Head of caudate nucleus (tissue), 42 donors: ENCODE measurements at regions not wholly inside any gene's neighbourhood (a gene's known extent, or its start where the extent isn't known, plus 50 kb on each side); places are given as distances from the start of the nearest gene placed in this dataset.
"Not testable (repeated sequence)": the region's sequence is repeated elsewhere in the genome, so short reads cannot be mapped to it uniquely, and the experiment has no call there.

Experiments used
- DNase-seq, 42 donors: peaks; one replicate each; pipeline versions ENCODE4 v3.0.0 to v3.0.0-alpha.2; 2020 to 2021; ENCODE audit warnings: mixed read lengths in 7 of 42
- intact Hi-C: fragments of 100-400 bp; cut with DNase I; formaldehyde crosslinking; loops from one replicate; pipeline ENCODE4 v1.15.0; 2022

DNA sequence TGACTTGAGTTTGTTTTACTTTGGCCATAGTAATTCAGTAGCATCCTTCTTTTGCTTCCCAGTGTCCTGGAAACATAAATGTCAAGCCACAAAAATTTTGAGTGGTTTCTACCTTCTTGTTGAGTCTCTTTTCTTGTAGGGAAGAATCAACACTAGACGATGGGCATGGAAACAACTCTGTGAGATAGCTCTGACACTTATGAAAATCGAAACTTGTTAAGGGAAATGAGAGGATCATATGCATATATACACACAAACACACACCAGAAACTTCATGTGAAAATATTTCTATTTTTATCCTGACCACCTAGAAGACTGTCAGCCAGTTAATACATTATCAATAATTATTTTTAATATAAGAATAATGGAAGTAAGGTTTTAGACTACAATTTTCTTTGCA is 1247.3 kb upstream of the FLRT2 start:
- intact Hi-C loops = no loop called here
- no peak for DNase-seq

DNA sequence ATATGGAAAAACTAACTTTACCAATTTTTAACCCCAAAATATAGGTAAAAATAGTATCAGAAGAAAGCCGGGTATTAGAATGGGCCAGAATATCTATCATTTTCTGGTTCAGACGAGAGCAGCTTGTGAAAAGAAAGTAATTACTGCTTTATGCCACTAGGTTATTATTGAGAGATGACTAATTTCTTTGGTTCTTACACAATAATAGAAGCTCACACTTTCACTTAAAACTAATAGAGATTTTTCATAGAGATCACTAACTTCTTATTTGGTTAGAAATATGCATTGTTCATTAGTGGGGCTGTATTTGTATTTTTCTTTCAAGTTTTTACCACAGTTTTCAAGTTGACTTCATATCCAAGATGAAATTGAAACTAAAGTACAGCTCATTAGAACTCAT is 1241.2 kb upstream of the FLRT2 start:
- no peak for DNase-seq
- intact Hi-C loops = no loop called here

DNA sequence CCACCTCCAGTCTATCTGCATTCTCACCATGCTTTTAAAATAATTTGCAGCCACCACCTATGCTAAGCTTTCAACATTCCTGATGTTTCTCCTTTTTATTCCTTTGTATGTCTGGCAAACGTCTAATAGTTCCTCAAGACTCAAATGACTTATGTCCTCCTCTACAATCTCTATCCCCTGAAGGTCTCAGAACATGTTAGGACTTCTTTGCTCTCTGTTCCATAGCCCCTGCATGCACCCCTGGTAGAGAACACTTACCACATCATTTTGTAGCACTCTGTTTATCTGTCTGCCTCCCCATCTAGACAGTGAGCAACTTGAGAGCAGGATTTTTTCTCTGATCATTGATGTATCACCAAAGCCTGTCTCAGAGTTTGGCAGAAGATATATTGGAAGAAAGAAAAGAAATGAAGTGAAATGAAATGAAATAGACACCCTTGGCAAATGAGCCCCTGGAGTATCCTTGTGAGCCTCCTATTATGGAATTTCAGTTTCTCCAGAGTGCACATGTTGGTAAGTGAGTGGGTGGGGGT is 1231.2 kb upstream of the FLRT2 start:
- intact Hi-C loops = no loop called here
- no peak for DNase-seq

DNA sequence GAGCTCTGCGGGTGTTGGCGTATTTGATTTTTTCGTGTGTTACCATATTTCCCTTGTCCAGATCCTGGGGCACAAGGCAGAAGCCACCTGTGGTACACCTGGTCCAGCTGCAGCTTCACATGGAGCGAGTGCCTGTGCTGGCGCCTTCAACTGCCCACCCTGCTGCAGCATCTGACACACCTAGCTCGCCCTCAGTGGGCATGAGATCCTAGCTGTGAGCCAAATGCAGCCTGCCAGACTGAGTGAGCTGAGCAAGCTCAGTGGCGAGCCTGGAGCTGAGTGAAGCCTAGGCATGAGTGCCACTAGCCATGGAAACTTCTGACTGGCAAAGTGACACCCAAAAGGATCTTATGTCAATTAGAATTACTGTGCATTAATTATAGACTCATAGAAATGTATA is 1226.8 kb upstream of the FLRT2 start:
- no peak for DNase-seq
- intact Hi-C loops = no loop called here

DNA sequence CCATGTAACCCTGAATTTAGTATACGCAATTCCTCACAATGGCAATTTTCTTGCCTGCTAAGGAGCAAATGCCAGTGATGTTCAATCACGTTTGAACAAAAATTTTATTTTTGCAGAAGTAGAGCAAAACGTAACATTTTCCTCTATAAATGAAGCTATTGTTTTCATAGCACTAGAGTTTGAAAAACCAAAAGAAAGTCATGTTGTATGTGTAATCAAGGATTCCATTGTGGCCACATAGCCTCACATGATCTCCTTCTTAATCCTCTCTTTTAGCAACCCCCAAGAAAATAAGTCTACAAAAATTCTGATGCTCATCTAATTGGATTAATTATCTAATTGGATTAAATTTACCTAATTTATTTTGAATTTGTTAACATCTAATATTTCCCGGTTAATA is 1217.4 kb upstream of the FLRT2 start:
- DNase-seq = no peak
- intact Hi-C loops = no loop called here

DNA sequence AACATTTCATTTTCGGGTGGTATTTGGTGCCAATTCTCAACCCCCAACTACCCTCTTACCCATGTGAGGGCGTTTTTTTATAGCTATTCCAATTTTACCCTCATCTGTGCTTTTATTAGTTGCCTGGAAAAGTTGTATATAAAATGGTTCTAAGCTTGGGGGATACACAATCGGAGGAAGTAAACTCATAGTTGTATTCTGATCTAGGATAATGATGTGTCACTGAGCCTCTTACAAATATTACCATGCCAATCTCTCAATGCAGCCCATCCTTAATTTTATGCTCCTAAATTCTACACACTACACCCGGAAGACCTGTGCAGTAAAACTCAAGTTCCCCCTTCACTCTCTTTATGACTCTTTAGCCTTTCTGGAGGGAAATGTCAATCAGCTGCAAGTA is 1206.5 kb upstream of the FLRT2 start:
- DNase-seq = no peak
- intact Hi-C loops = no loop called here

DNA sequence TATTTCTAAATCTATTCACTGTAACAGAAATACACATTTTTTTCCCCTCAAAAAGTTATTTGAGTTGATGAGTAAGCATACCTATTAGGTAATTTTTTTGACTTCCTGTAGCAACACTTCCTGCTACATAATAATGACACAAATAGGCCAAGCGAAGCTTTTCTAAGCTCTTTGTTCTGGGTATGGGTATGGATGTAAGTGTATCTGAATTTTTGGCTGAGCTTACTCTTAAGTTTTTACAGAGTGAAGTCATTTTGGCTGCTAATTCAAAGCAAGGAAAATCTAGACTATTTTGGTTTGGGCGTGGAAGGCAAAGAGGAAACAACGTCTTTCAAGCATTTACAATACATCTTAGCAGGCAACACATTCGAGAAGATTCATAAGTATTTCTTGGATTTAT is 1206.0 kb upstream of the FLRT2 start:
- intact Hi-C loops = no loop called here
- no peak for DNase-seq

DNA sequence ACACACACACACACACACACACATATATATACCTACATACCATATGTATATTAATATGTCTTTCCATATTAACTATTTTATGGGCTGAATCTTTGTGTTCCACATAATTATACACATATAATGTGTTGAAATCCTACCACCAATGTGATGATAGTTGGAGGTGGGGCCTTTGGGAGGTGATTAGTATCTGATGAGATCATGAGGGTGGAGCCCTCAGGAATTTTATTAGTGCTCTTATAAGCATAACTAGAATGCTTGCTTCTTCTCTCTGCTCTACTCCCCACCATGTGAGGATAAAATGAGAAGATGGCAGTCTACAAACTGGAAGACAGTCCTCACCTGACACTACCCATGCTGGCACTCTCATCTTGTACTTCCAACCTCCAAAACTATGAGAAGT is 1193.5 kb upstream of the FLRT2 start:
- DNase-seq = no peak
- intact Hi-C loops = no loop called here

DNA sequence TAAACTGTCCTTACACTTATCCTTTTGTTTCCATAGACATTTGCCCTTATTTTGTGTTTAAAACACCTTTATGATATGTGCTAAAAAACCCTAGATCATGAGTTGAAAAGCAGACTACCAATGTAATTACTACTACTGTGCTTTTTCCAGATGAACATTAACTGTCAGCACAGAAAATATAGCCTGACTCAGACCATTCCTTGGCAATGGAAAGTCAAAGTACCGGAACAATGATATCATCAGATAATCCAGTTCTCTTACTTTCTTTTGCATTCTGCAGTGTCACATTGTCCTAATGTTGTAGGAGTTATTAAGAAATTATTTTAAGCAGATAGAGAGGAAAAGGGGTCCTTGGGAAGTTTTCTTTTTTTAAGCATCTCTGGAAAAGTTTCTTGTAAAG is 1189.0 kb upstream of the FLRT2 start:
- DNase-seq = no peak
- intact Hi-C loops = no loop called here

DNA sequence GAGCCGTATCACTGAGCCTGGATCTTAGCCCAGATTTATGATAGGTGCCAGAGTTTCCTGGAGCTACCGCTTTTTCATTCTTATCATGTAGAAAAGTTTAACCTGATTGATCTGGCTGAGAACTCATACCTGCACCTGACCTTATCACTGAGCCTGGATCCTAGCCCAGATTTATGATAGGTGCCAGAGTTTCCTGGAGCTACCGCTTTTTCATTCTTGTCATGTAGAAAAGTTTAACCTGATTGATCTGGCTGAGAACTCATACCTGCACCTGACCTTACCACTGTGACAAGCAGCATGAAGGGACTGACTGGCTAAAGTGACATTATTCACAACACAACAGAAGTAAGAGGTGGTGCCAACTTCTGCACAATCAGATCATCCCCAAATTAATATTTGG is 1188.1 kb upstream of the FLRT2 start:
- DNase-seq, intact Hi-C loops: not testable (repeated sequence)

DNA sequence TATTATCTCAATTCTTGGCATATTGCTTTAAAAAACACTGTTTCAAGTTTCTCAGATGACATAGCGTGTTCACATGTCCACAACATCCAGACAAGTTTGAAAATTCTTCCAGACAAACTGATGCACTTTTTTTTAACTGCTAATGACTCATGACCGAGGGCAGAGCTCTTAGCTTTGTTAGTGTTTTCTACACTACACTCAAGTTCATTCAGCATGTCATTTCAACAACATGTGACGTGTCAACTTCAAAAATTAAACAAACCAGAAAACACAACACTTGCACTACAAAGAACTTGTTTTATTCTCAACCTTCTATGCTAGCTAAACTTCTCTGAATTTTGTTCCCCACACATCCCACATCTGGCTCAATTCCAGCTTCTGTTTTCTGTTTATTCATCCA is 1186.3 kb upstream of the FLRT2 start:
- intact Hi-C loops = no loop called here

DNA sequence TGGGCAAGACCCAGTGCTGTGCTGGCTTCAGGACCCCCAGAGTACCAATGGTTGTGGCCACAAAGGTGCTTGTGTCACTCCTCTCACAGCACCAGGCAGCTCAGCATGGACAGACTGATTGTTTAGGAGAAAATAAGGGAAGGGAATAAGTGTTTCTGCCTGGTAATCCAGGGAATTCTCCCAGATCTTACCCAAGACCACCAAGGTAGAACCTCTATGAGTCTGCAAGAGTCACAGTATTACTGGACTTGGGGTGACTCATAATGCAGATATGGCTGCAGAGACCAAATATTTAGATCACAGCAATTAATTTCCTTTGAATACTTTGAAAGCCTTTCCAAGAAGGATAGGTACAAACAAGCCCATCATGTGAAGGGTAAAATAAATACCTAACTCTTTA is 1178.3 kb upstream of the FLRT2 start:
- intact Hi-C loops = no loop called here
- no peak for DNase-seq

More for the DNA sequence above, 1186.3 kb upstream of the FLRT2 start:
- no peak for DNase-seq

DNA sequence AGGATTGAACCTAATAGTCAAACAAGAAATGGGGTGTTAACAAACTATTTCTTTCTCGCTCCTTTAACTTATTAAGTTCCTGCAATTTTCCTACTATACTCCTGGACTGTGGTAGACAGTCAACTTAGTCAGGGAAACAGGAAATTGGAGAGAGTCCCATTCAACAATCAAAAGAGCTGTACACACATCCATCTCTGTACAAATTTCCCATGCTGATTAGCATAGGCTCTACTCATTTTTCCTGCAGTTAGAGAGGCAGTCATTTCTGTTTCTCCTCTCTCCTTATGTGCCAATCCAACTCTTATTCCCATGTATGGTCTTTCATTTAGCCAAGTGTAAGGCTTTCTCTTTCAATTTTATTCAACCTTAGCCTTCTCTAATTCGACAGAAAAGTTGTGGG is 1168.5 kb upstream of the FLRT2 start:
- intact Hi-C loops = no loop called here
- no peak for DNase-seq

DNA sequence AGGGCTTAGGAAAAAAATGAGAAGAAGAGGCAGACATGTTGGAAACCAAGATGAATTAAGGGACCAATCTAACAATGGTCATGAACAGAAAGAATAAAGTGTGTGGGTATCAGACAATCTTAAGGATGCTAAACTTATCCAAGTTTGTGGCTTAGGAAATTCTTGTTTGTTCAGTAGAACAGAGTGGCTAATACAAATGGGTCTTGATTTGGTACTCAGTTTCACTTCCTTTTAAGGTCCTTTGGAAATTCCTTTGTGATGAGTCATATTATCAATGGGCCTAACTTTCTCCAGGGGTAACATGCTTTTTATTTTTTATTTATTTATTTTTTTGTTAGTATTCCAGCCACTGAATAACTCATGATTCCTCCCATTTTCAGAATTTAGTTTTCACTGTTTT is 1154.7 kb upstream of the FLRT2 start:
- no peak for DNase-seq
- intact Hi-C loops = no loop called here

DNA sequence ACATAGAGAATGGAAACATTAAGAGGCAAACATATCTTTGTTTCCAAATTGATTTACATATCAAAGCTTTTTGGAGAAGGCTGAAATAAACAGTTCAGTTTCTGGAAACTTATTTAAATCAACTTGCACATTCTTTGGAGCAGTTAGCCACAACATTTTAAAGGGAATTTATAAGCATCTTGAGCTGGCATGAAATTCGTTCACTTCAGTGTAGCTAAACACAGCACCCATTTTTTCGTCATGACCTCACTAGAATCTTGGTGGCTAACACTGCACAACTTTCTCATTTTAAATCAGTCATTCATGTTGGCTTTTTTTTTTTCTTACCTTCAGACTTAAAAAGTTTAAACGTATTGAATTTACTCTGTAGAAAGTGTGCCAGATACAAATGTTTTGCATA is 1139.9 kb upstream of the FLRT2 start:
- DNase-seq = no peak
- intact Hi-C loops = no loop called here

DNA sequence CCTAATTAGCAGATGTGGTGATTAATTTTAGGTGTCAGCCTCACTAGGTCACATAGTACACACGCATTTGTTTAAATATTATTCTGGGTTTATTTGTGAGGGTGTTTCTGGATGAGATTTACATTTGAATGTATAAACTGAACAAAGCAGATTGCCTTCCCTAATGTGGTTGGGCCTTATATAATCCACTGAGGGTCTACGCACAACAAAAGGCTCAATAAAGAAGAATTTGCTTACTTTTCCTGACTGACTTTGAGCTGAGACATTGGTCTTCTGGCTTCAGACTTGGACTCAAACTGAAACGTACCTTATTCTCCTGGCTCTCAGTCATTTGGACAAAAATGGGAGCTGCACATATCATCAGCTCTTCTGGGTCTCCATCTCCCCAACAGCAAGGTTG is 1132.3 kb upstream of the FLRT2 start:
- no peak for DNase-seq
- intact Hi-C loops = no loop called here

DNA sequence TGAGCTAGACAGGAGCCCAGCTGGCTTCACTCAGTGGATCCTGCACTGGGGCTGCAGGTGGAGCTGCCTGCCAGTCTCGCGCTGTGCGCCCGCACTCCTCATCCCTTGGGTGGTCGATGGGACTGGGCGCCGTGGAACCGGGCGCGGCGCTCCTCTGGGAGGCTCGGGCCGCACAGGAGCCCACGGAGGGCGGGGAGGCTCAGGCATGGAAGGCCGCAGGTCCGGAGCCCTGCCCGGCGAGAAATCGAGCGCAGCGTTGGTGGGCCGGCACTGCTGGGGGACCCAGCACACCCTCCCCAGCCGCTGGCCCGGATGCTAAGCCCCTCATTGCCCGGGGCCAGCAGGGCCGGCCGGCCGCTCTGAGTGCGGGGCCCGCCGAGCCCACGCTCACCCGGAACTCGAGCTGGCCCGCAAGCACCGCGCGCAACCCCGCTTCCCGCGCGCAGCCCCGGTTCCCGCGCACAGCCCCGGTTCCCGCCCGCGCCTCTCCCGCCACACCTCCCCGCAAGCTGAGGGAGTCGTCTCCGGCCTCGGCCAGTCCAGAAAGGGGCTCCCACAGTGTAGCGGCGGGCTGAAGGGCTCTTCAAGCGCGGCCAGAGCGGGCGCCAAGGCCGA is 1130.5 kb upstream of the FLRT2 start:
- intact Hi-C loops = no loop called here
- DNase-seq = no peak

DNA sequence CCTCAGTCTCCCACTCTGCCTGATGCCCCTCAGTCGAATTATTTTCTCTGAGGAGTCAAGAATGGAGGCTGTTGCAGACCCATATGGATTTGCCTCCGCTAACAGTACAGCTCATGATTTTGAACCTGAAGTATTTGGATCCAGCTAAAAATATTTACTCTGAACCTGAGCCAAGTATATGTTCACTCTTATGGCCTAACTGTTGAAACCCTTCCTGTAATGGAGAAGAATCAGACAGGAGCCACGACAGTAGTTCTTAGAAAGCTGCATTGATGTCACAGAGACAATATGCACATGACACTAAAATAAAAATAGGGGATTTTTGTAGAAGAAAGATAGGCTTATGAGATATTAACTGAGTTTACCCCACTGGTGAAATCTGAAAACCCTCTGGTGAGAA is 1128.3 kb upstream of the FLRT2 start:
- no peak for DNase-seq
- intact Hi-C loops = no loop called here

DNA sequence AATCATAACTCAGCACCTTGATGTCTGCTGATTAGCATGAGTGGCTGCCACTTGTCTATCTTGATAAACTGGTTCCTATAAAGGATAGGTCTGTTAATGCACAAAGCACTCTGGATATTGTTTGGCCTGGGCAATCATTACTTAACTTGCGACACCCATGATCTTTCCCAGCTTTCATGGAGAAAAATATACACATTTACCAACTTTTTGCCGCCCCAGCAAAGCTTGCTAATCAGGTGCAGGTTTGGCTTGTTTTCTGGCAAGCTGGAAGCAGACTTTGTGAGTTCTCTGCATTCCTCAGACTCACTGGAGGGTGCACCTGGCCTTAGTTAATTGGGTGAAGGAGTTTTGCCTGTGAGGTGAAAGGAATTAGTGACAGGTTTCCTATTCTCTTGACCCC is 1126.4 kb upstream of the FLRT2 start:
- intact Hi-C loops = no loop called here
- no peak for DNase-seq

DNA sequence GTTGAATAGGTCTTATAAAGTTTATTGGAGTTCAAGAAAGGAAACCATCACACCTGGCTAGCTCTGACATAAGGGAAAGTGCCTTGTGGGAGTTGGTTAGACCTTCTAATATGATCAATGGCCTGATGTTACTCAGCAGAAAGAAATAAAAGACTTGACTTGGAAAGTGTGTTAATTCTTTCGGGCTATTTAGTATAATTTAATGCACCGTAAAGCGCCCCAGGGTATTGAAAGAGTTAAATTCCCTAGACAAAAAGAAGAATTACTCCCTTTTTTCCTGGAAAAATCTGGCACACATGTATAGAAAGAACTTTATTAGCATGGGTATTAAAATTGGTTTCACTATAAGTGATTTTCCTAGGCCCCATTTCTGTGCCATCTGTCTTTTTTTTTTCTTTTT is 1125.7 kb upstream of the FLRT2 start:
- DNase-seq = no peak
- intact Hi-C loops = no loop called here

DNA sequence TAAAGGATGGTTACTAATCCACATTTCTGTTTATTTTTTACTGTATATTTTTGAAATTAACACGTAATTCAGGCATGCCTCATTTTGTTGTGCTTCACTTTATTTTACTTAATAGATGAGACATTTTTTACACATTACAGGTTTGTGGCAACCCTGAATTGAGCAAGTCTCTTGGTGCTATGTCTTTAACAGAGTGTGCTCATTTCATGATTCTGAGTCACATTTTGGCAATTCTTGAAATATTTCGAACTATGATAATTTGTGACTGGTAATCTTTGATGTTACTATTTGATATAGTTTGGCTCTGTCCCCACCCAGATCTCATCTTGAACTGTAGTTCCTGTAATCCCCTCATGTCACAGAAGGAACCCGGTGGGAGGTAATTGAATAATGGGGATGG is 1120.5 kb upstream of the FLRT2 start:
- intact Hi-C loops = no loop called here
- no peak for DNase-seq

DNA sequence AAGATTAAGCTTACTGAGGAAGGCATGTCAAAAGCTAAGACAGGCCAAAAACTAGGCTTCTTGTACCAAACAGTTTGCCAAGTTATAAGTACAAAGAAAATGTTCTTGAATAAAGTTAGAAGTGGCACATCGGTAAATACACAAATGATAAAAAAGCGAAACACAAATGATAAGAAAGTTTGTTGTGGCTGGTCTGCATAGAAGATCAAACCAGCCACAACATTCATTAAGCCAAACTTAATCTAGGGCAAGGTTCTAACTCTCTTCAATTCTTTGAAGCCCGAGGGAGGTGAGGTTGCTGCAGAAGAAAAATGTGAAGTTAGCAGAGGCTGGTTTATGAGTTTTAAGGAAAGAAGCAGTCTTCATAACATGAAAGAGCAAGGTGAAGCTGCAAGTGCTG is 1119.6 kb upstream of the FLRT2 start:
- intact Hi-C loops = no loop called here
- no peak for DNase-seq
